ENCODE measurements at regions not wholly inside any gene's neighbourhood (a gene's known extent, or its start where the extent isn't known, plus 50 kb on each side); places are given as distances from the start of the nearest gene placed in this dataset.
A peak's percentile ranks its signal among the peaks of the same experiment; 100 is the strongest.
"Not testable (repeated sequence)": the region's sequence is repeated elsewhere in the genome, so short reads cannot be mapped to it uniquely, and the experiment has no call there.

- no peak for DNase-seq
Observed at GRCh38 chr16:13631916-13632315, 288.0 kb upstream of the ERCC4 start.

DNA sequence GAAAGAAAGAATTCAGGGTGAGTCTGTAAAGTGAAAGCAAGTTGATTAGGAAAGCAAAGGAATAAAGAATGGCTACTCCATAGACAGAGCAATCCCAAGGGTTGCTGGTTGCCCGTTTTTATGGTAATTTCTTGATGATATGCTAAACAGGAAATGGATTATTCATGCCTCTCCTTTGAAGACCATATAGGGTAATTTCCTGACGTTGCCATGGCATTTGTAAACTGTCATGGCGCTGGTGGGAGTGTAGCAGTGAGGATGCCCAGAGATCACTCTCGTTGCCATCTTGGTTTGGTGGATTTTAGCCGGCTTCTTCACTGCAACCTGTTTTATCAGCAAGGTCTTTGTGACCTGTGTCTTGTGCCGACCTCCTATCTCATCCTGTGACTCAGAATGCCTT lies 287.4 kb upstream of the ERCC4 start:
- not testable (repeated sequence) for DNase-seq

DNA sequence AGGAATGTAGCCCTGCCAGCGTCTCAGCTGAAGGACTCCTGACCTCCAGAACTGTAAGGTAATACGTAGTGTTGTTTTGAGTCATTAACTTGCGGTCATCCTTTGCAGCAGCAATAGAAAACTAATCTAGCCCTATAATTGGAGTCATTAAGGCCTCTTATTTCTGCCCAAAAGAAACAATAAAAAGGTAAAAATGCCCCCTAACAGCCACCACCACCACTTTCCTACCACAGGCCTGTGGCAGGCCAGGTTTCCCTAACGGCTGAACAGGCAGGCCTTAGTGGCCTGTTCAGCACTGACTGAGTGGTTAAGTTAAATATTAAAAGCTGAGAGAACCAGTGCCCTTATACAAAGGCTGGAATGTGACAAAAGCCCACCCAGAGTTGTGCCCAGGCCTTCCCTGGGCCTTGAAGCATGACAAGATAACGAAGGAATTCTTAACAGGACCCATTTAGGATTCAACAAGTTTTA lies 286.5 kb upstream of the ERCC4 start:
- no peak for DNase-seq

DNA sequence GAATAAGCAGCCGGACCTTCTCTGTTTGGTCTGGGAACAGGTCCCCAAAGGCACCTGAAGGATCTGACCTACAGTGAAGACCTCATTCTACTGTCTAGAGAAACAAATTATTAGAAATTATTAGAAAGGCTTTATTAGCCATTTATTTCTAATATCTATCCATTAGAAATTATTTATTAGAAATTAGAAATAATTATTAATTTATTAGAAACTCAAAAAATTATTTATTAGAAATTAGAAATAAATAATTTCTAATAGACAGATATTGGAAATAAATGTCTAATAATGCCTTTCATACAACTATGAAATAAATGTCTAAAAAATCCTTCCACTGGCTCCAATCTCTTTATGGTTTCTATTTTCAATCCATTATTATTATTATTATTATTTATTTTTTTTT lies 285.7 kb upstream of the ERCC4 start:
- DNase-seq, result no peak

DNA sequence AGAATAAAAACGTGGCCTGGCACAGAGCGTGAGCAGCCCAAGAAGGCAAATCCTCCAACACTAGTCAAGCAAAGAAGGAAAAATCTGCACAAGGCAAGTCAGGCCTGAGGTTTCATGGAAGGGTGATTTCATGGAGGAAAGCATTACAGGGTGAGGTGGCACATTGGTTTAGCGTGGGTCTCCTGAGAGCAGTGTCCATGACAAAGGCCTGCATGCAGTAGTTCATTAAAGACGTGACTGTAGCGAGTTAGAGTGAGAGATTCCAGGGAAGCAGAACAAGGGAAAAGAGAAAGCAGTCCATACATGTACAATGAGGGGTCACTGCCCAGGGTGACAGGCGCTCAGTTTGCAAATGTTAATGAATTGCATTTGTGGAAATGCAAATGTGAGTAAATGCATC lies 285.0 kb upstream of the ERCC4 start:
- DNase-seq, result no peak

DNA sequence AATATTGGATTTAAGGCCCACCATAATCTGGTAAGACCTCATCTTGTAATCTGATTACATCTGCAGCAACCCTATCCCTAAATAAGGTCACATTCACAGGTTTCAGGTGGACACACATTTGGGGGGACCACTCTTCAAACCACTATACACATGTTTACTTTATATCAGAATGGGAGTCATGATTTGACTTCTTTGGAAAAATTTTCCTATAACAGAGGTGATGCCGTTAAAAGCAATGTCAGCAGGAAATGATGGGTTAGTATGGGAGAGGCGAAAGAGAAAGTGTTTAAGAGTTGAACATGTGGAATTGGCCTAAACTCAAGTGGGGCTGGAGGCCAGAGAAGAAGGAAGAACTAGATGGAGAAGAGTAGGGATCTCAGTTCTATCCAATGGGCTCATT lies 281.7 kb upstream of the ERCC4 start:
- no peak for DNase-seq

DNA sequence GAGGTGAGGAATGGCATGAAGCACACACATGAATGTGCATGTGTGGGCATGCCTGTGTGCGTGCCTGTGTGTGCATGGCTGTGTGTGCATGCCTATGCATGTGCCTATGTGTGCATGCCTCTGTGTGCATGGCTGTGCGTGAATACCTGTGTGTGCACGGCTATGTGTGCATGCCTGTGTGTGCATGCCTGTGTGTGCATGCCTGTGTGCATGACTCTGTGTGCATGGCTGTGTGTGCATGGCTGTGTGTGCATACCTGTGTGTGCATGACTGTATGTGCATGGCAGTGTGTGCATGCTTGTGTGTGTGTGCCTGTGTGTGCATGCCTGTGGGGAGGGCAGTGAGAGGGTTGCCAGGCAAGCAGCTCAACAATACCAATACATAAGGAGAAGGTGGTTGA lies 276.5 kb upstream of the ERCC4 start:
- DNase-seq, result no peak

GRCh38 chr16:13645601-13646245 lies 274.2 kb upstream of the ERCC4 start:
- no peak for DNase-seq

DNA sequence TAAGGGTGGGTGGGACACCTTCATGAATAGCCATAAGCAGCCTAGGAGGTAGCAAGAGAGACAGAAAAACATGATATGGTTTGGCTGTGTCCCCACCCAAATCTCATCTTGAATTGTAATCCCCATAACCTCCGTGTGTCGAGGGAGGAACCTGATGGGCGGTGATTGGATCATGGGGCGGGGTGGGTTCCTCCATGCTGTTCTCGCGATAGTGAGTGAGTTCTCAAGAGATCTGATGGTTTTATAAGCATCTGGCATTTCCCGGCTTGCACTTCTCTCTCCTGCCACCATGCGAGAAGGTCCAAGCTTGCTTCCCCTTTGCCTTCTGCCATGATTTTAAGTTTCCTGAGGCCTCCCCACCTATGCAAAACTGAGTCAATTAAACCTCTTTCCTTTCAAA lies 259.1 kb upstream of the ERCC4 start:
- no peak for DNase-seq

GRCh38 chr16:13665876-13666275 lies 254.1 kb upstream of the ERCC4 start:
- no peak for DNase-seq

GRCh38 chr16:13672196-13672595 lies 247.8 kb upstream of the ERCC4 start:
- no peak for DNase-seq

GRCh38 chr16:13680021-13680889 lies 239.7 kb upstream of the ERCC4 start:
- no peak for DNase-seq

DNA sequence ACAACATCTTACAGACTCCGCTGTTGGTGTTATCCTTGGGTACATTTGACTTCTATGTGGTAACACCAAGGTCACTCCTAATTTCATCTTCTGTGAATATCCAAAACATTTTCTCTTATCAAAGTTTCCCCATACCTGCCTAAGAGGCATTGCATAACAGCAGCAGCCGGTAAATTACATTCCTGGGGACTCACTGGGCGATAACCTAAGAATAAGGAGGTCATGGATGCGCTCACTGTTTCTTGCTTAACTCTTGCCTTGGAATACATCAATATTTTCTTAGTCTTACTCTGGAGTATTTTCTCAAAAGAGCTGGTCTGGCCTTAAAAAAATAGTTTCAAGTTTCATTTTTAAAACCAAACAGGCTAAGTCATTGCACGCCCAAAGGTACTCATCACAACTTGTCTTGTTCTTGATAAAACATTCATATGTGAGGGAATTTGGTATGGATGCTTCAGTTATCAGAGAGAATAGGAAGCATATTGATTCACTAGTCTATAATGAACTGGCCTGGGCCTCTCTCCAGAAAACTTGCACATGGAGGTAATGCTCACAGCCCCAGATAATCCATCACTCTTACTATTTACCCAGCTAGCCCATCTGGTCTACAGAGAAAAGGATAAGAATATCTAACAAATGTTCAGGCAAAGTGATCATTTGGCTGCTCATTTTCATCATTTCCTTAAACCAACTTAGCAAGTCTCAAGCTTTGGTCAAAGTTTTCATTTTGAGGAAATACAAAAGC lies 235.0 kb upstream of the ERCC4 start:
- peak; percentile 19 for DNase-seq

- DNase-seq, result no peak
Observed at GRCh38 chr16:13696017-13696416, 223.9 kb upstream of the ERCC4 start.

DNA sequence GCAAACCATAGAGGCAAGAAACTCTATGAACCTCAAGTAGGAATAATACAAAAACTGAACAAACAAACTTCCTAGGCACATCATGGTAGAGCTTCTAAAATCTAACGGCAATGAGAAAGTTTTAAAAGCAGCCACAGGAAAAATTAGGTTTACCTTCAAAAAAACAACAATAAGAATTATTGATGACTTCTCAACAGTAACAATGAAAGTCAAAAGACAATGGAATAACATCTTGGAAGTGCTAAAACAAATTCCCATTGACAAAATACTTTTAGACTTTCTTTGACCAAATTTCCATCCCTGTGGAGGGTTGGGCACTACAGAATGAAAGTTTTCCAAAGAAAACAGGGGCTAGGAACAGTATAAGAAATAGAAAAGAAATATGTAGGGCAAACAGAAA lies 222.9 kb upstream of the ERCC4 start:
- no peak for DNase-seq

DNA sequence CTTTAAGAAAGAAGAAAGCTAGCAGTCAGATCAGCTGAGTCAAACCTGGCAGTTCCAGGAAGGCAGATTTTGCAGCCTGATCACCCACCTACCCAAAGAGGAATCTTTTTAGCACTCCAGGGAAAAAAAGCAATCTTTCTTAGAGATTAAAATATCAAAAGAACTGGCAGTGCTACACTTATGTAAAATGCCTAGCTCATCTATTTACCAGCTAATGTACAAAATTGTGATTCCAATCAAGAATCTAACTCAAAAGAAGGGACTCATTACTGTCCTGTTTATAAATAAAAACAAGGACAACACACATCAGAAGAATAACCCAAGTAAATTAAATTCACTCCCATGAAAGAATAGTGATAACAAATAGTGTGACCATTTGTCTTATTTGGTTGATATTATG lies 222.4 kb upstream of the ERCC4 start:
- DNase-seq, result no peak

GRCh38 chr16:13702614-13703013 lies 217.3 kb upstream of the ERCC4 start:
- peak; percentile 80 for DNase-seq

DNA sequence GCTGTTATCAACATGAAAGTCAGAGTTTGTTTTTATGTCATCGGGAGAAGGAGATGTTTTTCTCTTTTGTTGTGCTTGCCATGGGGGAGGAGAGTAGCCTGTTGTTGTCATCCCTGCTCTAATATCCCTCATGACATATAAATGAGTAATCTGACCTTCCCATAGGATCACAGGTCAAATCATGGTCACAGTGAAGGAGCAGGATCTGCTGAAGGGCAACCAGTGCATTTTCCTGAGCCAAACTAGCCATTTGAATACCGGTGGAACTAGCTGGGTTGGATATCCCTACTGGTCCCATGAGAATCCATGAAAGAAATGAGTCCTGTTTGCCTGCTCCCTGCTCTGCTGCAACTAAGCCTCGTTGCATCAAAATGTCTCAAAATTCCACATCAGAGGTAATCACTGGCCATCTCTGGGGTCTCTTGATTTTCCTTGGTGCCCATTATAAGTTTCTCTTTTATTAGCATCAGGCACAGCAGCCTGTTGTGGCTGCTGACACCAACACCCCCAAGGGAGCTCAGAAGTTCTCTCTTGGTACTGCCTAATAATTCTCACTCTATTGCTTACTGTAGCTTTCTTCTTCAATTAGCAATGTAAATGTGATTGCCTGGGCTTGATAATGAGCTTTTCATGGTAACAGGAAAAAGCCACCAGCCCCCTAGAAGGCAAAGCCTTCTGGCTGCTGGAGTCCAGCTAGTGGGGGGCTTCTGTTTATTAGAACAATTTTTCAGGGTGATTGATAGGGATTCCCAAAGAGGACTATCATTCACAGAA lies 211.4 kb upstream of the ERCC4 start:
- no peak for DNase-seq

GRCh38 chr16:13718748-13719147 lies 201.2 kb upstream of the ERCC4 start:
- no peak for DNase-seq

DNA sequence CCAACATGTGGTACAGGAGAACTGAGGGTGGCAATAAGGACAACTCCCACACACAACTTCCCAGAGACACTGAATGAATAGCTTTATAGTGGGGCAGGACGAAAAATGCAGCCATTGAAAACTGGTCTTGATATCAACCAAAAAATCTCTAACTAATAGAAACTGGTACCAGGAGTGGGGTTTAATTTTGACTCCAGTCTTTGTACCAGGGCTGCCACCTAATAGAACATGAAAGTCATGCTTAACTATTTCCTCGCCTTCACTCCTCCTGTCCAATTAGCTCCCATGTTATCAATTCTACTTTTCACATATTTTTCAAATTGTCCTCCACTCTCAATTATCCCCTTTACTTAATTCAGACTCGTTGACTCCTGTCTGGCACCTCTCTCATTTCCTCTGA lies 192.0 kb upstream of the ERCC4 start:
- no peak for DNase-seq

- DNase-seq, result no peak
Observed at GRCh38 chr16:13733561-13733960, 186.4 kb upstream of the ERCC4 start.

GRCh38 chr16:13739621-13740373 lies 180.2 kb upstream of the ERCC4 start:
- DNase-seq, result not testable (repeated sequence)
